ENCODE measurements at regions not wholly inside any gene's neighbourhood (a gene's known extent, or its start where the extent isn't known, plus 50 kb on each side); places are given as distances from the start of the nearest gene placed in this dataset.
"Not testable (repeated sequence)": the region's sequence is repeated elsewhere in the genome, so short reads cannot be mapped to it uniquely, and the experiment has no call there.

GRCh38 chr17:70408768-70409167 is 239.4 kb downstream of the KCNJ2 start:
- FAIRE-seq (no peak), DNase-seq (ENCODE audit: insufficient read length) (no peak)
- TF ChIP-seq POLR2AphosphoS5 (IDR thresholded peaks at IDR 0.05; ENCODE audit: low read depth, low read length) (no peak), TAF1 (IDR thresholded peaks at IDR 0.05; ENCODE audit: borderline replicate concordance, low read depth, low read length) (no peak), POLR2A (IDR thresholded peaks at IDR 0.05; ENCODE audit: low read depth, low read length) (no peak)

- FAIRE-seq: no peak
- TF ChIP-seq POLR2A (IDR thresholded peaks at IDR 0.05; ENCODE audit: low read depth, low read length) (no peak), TAF1 (IDR thresholded peaks at IDR 0.05; ENCODE audit: borderline replicate concordance, low read depth, low read length) (no peak), POLR2AphosphoS5 (IDR thresholded peaks at IDR 0.05; ENCODE audit: low read depth, low read length) (no peak)
- DNase-seq (ENCODE audit: insufficient read length): no peak
Measured at GRCh38 chr17:70414300-70414699, 245.0 kb downstream of the KCNJ2 start.

- no peak for FAIRE-seq
- no peak for DNase-seq (ENCODE audit: insufficient read length)
- TF ChIP-seq POLR2A (IDR thresholded peaks at IDR 0.05; ENCODE audit: low read depth, low read length) (no peak), POLR2AphosphoS5 (IDR thresholded peaks at IDR 0.05; ENCODE audit: low read depth, low read length) (no peak), TAF1 (IDR thresholded peaks at IDR 0.05; ENCODE audit: borderline replicate concordance, low read depth, low read length) (no peak)
Measured at GRCh38 chr17:70420861-70421445, 251.6 kb downstream of the KCNJ2 start.

GRCh38 chr17:70422862-70423261 is 253.5 kb downstream of the KCNJ2 start:
- no peak for DNase-seq (ENCODE audit: insufficient read length)
- TF ChIP-seq POLR2AphosphoS5 (IDR thresholded peaks at IDR 0.05; ENCODE audit: low read depth, low read length) (no peak), TAF1 (IDR thresholded peaks at IDR 0.05; ENCODE audit: borderline replicate concordance, low read depth, low read length) (no peak), POLR2A (IDR thresholded peaks at IDR 0.05; ENCODE audit: low read depth, low read length) (no peak)

GRCh38 chr17:70423562-70423961 is 254.2 kb downstream of the KCNJ2 start:
- DNase-seq (ENCODE audit: insufficient read length): no peak
- FAIRE-seq: no peak

More at GRCh38 chr17:70422862-70423261, 253.5 kb downstream of the KCNJ2 start:
- FAIRE-seq: no peak

GRCh38 chr17:70426752-70427151 is 257.4 kb downstream of the KCNJ2 start:
- DNase-seq (ENCODE audit: insufficient read length) (no peak), FAIRE-seq (no peak)
- TF ChIP-seq POLR2AphosphoS5 (IDR thresholded peaks at IDR 0.05; ENCODE audit: low read depth, low read length) (no peak), TAF1 (IDR thresholded peaks at IDR 0.05; ENCODE audit: borderline replicate concordance, low read depth, low read length) (no peak), POLR2A (IDR thresholded peaks at IDR 0.05; ENCODE audit: low read depth, low read length) (no peak)

More at GRCh38 chr17:70423562-70423961, 254.2 kb downstream of the KCNJ2 start:
- TF ChIP-seq POLR2A (IDR thresholded peaks at IDR 0.05; ENCODE audit: low read depth, low read length) (no peak), POLR2AphosphoS5 (IDR thresholded peaks at IDR 0.05; ENCODE audit: low read depth, low read length) (no peak)

GRCh38 chr17:70434536-70435490 is 265.5 kb downstream of the KCNJ2 start:
- TF ChIP-seq TAF1 (IDR thresholded peaks at IDR 0.05; ENCODE audit: borderline replicate concordance, low read depth, low read length) (no peak), POLR2A (IDR thresholded peaks at IDR 0.05; ENCODE audit: low read depth, low read length) (no peak), POLR2AphosphoS5 (IDR thresholded peaks at IDR 0.05; ENCODE audit: low read depth, low read length) (no peak)
- DNase-seq (ENCODE audit: insufficient read length) (no peak), FAIRE-seq (no peak)

- FAIRE-seq: no peak
- TF ChIP-seq POLR2A (IDR thresholded peaks at IDR 0.05; ENCODE audit: low read depth, low read length): no peak
- TF ChIP-seq TAF1 (IDR thresholded peaks at IDR 0.05; ENCODE audit: borderline replicate concordance, low read depth, low read length): no peak
- TF ChIP-seq POLR2AphosphoS5 (IDR thresholded peaks at IDR 0.05; ENCODE audit: low read depth, low read length): no peak
- DNase-seq (ENCODE audit: insufficient read length): no peak
Measured at GRCh38 chr17:70437656-70438055, 268.3 kb downstream of the KCNJ2 start.

GRCh38 chr17:70446446-70446845 is 277.1 kb downstream of the KCNJ2 start:
- FAIRE-seq: no peak
- DNase-seq (ENCODE audit: insufficient read length): no peak
- TF ChIP-seq POLR2AphosphoS5 (IDR thresholded peaks at IDR 0.05; ENCODE audit: low read depth, low read length) (no peak), POLR2A (IDR thresholded peaks at IDR 0.05; ENCODE audit: low read depth, low read length) (no peak), TAF1 (IDR thresholded peaks at IDR 0.05; ENCODE audit: borderline replicate concordance, low read depth, low read length) (no peak)

GRCh38 chr17:70447588-70447987 is 278.3 kb downstream of the KCNJ2 start:
- no peak for TF ChIP-seq POLR2A (IDR thresholded peaks at IDR 0.05; ENCODE audit: low read depth, low read length)
- TF ChIP-seq POLR2AphosphoS5 (IDR thresholded peaks at IDR 0.05; ENCODE audit: low read depth, low read length): no peak
- TF ChIP-seq TAF1 (IDR thresholded peaks at IDR 0.05; ENCODE audit: borderline replicate concordance, low read depth, low read length): no peak
- DNase-seq (ENCODE audit: insufficient read length): no peak
- FAIRE-seq: no peak

- not testable (repeated sequence) for DNase-seq (ENCODE audit: insufficient read length); FAIRE-seq
Measured at GRCh38 chr17:70453075-70453474, 283.7 kb downstream of the KCNJ2 start.

GRCh38 chr17:70454377-70454776 is 285.0 kb downstream of the KCNJ2 start:
- FAIRE-seq (no peak), DNase-seq (ENCODE audit: insufficient read length) (no peak)
- no peak for TF ChIP-seq POLR2A (IDR thresholded peaks at IDR 0.05; ENCODE audit: low read depth, low read length)
- TF ChIP-seq POLR2AphosphoS5 (IDR thresholded peaks at IDR 0.05; ENCODE audit: low read depth, low read length): no peak
- TF ChIP-seq TAF1 (IDR thresholded peaks at IDR 0.05; ENCODE audit: borderline replicate concordance, low read depth, low read length): no peak
